ENCODE measurements at regions not wholly inside any gene's neighbourhood (a gene's known extent, or its start where the extent isn't known, plus 50 kb on each side); places are given as distances from the start of the nearest gene placed in this dataset.

- Histone ChIP-seq H3K9ac (ENCODE audit: low read depth, low read length) (no peak overlapping the region), H3K4me1 (ENCODE audit: control insufficient read depth, insufficient read depth, low read length) (no peaks in the 10 kb centered on the region), H3K27me3 (ENCODE audit: control insufficient read depth, insufficient read depth, low read length) (no peaks in the 10 kb centered on the region), H3K9me3 (replicated peaks; ENCODE audit: low read length) (peaks cover 2% of the 10 kb centered on the region), H3K4me3 (ENCODE audit: low read length) (no peak overlapping the region), H3K36me3 (ENCODE audit: insufficient read depth, low read length) (no peaks in the 10 kb centered on the region), H3K4me2 (ENCODE audit: low read length) (no peak overlapping the region)
Observed at GRCh38 chr4:35697210-35697736, 547.0 kb downstream of the ARAP2 start.

GRCh38 chr4:35700663-35701062 is 543.7 kb downstream of the ARAP2 start:
- H3K36me3 ChIP-seq (ENCODE audit: insufficient read depth, low read length): no peaks in the 10 kb centered on the region
- no peak overlapping the region for H3K4me2 ChIP-seq (ENCODE audit: low read length)
- no peak overlapping the region for H3K4me3 ChIP-seq (ENCODE audit: low read length)
- H3K27me3 ChIP-seq (ENCODE audit: control insufficient read depth, insufficient read depth, low read length): no peaks in the 10 kb centered on the region
- no peak overlapping the region for H3K9ac ChIP-seq (ENCODE audit: low read depth, low read length)
- H3K9me3 ChIP-seq (replicated peaks; ENCODE audit: low read length): no peaks in the 10 kb centered on the region
- no peaks in the 10 kb centered on the region for H3K4me1 ChIP-seq (ENCODE audit: control insufficient read depth, insufficient read depth, low read length)

GRCh38 chr4:35709080-35709479 is 535.2 kb downstream of the ARAP2 start:
- no peaks in the 10 kb centered on the region for H3K4me1 ChIP-seq (ENCODE audit: control insufficient read depth, insufficient read depth, low read length)
- no peak overlapping the region for H3K4me3 ChIP-seq (ENCODE audit: low read length)
- no peaks in the 10 kb centered on the region for H3K36me3 ChIP-seq (ENCODE audit: insufficient read depth, low read length)
- peaks cover 10% of the 10 kb centered on the region for H3K9me3 ChIP-seq (replicated peaks; ENCODE audit: low read length)
- H3K4me2 ChIP-seq (ENCODE audit: low read length): no peak overlapping the region
- H3K9ac ChIP-seq (ENCODE audit: low read depth, low read length): no peak overlapping the region
- H3K27me3 ChIP-seq (ENCODE audit: control insufficient read depth, insufficient read depth, low read length): no peaks in the 10 kb centered on the region

GRCh38 chr4:35710343-35710742 is 534.0 kb downstream of the ARAP2 start:
- Histone ChIP-seq H3K27me3 (ENCODE audit: control insufficient read depth, insufficient read depth, low read length) (no peaks in the 10 kb centered on the region), H3K4me2 (ENCODE audit: low read length) (no peak overlapping the region), H3K9me3 (replicated peaks; ENCODE audit: low read length) (peaks cover 14% of the 10 kb centered on the region), H3K9ac (ENCODE audit: low read depth, low read length) (no peak overlapping the region), H3K36me3 (ENCODE audit: insufficient read depth, low read length) (no peaks in the 10 kb centered on the region), H3K4me1 (ENCODE audit: control insufficient read depth, insufficient read depth, low read length) (no peaks in the 10 kb centered on the region), H3K4me3 (ENCODE audit: low read length) (no peak overlapping the region)

- no peak overlapping the region for H3K9ac ChIP-seq (ENCODE audit: low read depth, low read length)
- no peaks in the 10 kb centered on the region for H3K27me3 ChIP-seq (ENCODE audit: control insufficient read depth, insufficient read depth, low read length)
- H3K4me3 ChIP-seq (ENCODE audit: low read length): no peak overlapping the region
- H3K4me2 ChIP-seq (ENCODE audit: low read length): no peak overlapping the region
- no peaks in the 10 kb centered on the region for H3K4me1 ChIP-seq (ENCODE audit: control insufficient read depth, insufficient read depth, low read length)
- H3K9me3 ChIP-seq (replicated peaks; ENCODE audit: low read length): peaks cover 14% of the 10 kb centered on the region
- H3K36me3 ChIP-seq (ENCODE audit: insufficient read depth, low read length): no peaks in the 10 kb centered on the region
Observed at GRCh38 chr4:35711127-35711526, 533.2 kb downstream of the ARAP2 start.

- Histone ChIP-seq H3K4me1 (ENCODE audit: control insufficient read depth, insufficient read depth, low read length) (no peaks in the 10 kb centered on the region), H3K4me3 (ENCODE audit: low read length) (no peak overlapping the region), H3K9ac (ENCODE audit: low read depth, low read length) (no peak overlapping the region), H3K9me3 (replicated peaks; ENCODE audit: low read length) (no peaks in the 10 kb centered on the region), H3K36me3 (ENCODE audit: insufficient read depth, low read length) (no peaks in the 10 kb centered on the region), H3K27me3 (ENCODE audit: control insufficient read depth, insufficient read depth, low read length) (no peaks in the 10 kb centered on the region), H3K4me2 (ENCODE audit: low read length) (no peak overlapping the region)
Observed at GRCh38 chr4:35723973-35724372, 520.3 kb downstream of the ARAP2 start.

- H3K4me3 ChIP-seq (ENCODE audit: low read length): no peak overlapping the region
- H3K9ac ChIP-seq (ENCODE audit: low read depth, low read length): no peak overlapping the region
- no peaks in the 10 kb centered on the region for H3K4me1 ChIP-seq (ENCODE audit: control insufficient read depth, insufficient read depth, low read length)
Observed at GRCh38 chr4:35725131-35725530, 519.2 kb downstream of the ARAP2 start.

GRCh38 chr4:35730414-35730813 is 513.9 kb downstream of the ARAP2 start:
- no peaks in the 10 kb centered on the region for H3K4me1 ChIP-seq (ENCODE audit: control insufficient read depth, insufficient read depth, low read length)
- no peak overlapping the region for H3K4me3 ChIP-seq (ENCODE audit: low read length)
- no peak overlapping the region for H3K4me2 ChIP-seq (ENCODE audit: low read length)
- H3K9ac ChIP-seq (ENCODE audit: low read depth, low read length): no peak overlapping the region
- H3K9me3 ChIP-seq (replicated peaks; ENCODE audit: low read length): peaks cover 6% of the 10 kb centered on the region
- H3K36me3 ChIP-seq (ENCODE audit: insufficient read depth, low read length): no peaks in the 10 kb centered on the region
- H3K27me3 ChIP-seq (ENCODE audit: control insufficient read depth, insufficient read depth, low read length): no peaks in the 10 kb centered on the region

More at GRCh38 chr4:35725131-35725530, 519.2 kb downstream of the ARAP2 start:
- H3K9me3 ChIP-seq (replicated peaks; ENCODE audit: low read length): no peaks in the 10 kb centered on the region
- no peaks in the 10 kb centered on the region for H3K27me3 ChIP-seq (ENCODE audit: control insufficient read depth, insufficient read depth, low read length)
- no peak overlapping the region for H3K4me2 ChIP-seq (ENCODE audit: low read length)
- H3K36me3 ChIP-seq (ENCODE audit: insufficient read depth, low read length): no peaks in the 10 kb centered on the region

- no peak overlapping the region for H3K4me3 ChIP-seq (ENCODE audit: low read length)
- no peak overlapping the region for H3K4me2 ChIP-seq (ENCODE audit: low read length)
- H3K27me3 ChIP-seq (ENCODE audit: control insufficient read depth, insufficient read depth, low read length): no peaks in the 10 kb centered on the region
- no peaks in the 10 kb centered on the region for H3K36me3 ChIP-seq (ENCODE audit: insufficient read depth, low read length)
- no peak overlapping the region for H3K9ac ChIP-seq (ENCODE audit: low read depth, low read length)
- H3K4me1 ChIP-seq (ENCODE audit: control insufficient read depth, insufficient read depth, low read length): no peaks in the 10 kb centered on the region
- H3K9me3 ChIP-seq (replicated peaks; ENCODE audit: low read length): peaks cover 9% of the 10 kb centered on the region
Observed at GRCh38 chr4:35734381-35735098, 509.8 kb downstream of the ARAP2 start.

- Histone ChIP-seq H3K36me3 (ENCODE audit: insufficient read depth, low read length) (no peaks in the 10 kb centered on the region), H3K9ac (ENCODE audit: low read depth, low read length) (no peak overlapping the region), H3K4me3 (ENCODE audit: low read length) (no peak overlapping the region), H3K9me3 (replicated peaks; ENCODE audit: low read length) (peaks cover 21% of the 10 kb centered on the region), H3K4me2 (ENCODE audit: low read length) (no peak overlapping the region), H3K27me3 (ENCODE audit: control insufficient read depth, insufficient read depth, low read length) (no peaks in the 10 kb centered on the region), H3K4me1 (ENCODE audit: control insufficient read depth, insufficient read depth, low read length) (no peaks in the 10 kb centered on the region)
Observed at GRCh38 chr4:35739308-35739707, 505.0 kb downstream of the ARAP2 start.

GRCh38 chr4:35754047-35754446 is 490.3 kb downstream of the ARAP2 start:
- Histone ChIP-seq H3K4me3 (ENCODE audit: low read length) (no peak overlapping the region), H3K27me3 (ENCODE audit: control insufficient read depth, insufficient read depth, low read length) (no peaks in the 10 kb centered on the region), H3K9ac (ENCODE audit: low read depth, low read length) (no peak overlapping the region), H3K9me3 (replicated peaks; ENCODE audit: low read length) (peaks cover 3% of the 10 kb centered on the region), H3K4me2 (ENCODE audit: low read length) (no peak overlapping the region), H3K4me1 (ENCODE audit: control insufficient read depth, insufficient read depth, low read length) (no peaks in the 10 kb centered on the region), H3K36me3 (ENCODE audit: insufficient read depth, low read length) (no peaks in the 10 kb centered on the region)

- no peaks in the 10 kb centered on the region for H3K4me1 ChIP-seq (ENCODE audit: control insufficient read depth, insufficient read depth, low read length)
- no peaks in the 10 kb centered on the region for H3K27me3 ChIP-seq (ENCODE audit: control insufficient read depth, insufficient read depth, low read length)
- H3K9ac ChIP-seq (ENCODE audit: low read depth, low read length): no peak overlapping the region
- no peak overlapping the region for H3K4me3 ChIP-seq (ENCODE audit: low read length)
- H3K9me3 ChIP-seq (replicated peaks; ENCODE audit: low read length): peaks cover 4% of the 10 kb centered on the region
- no peak overlapping the region for H3K4me2 ChIP-seq (ENCODE audit: low read length)
- H3K36me3 ChIP-seq (ENCODE audit: insufficient read depth, low read length): no peaks in the 10 kb centered on the region
Observed at GRCh38 chr4:35757836-35758235, 486.5 kb downstream of the ARAP2 start.
